Right lobe of liver (tissue), 4 donors: ENCODE measurements at regions not wholly inside any gene's neighbourhood (a gene's known extent, or its start where the extent isn't known, plus 50 kb on each side); places are given as distances from the start of the nearest gene placed in this dataset.

Experiments used
- POLR2A ChIP-seq: fragments of 450-650 bp; IDR thresholded peaks from one replicate; pipeline ENCODE4 v1.6.1; 2017; ENCODE audit warnings: antibody characterized with exemption, mild to moderate bottlenecking
- TF ChIP-seq, protein P1 (sequence below), 4 donors: fragments of 200-600 bp in 3 of 4; fragments of 450-650 bp in 1 of 4; IDR thresholded peaks; one replicate each; pipeline versions ENCODE4 v1.5.1 to v1.8.0; 2016 to 2022; ENCODE audit warnings: antibody characterized with exemption in 4 of 4, mild to moderate bottlenecking in 2 of 4
- donor health status: DM: no; HTN: no; CAD: no.
- donor health status: DM: no; HTN: no; CAD: no.
- donor health status: DM: no; HTN: yes; CAD: no.

DNA sequence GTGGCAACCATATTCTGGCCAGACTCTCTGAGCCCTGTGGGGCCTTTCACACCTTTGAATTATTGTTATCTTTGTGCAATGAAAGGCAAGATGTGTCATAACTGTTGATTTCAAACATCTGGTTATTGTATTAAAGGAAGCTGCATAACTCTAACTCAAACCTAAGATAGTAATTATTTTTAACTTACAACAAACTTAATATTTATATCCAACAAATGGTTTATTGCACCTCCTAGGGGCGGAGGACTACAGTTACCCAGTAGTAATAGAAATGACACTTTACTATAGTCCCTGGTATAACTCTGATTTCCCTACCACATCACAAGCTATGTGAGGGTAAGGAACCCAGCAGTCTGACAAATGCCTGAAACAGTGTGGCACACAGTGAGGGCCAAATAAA is 363.9 kb upstream of the SUCLG2 start:
- TF ChIP-seq, protein P1, sequence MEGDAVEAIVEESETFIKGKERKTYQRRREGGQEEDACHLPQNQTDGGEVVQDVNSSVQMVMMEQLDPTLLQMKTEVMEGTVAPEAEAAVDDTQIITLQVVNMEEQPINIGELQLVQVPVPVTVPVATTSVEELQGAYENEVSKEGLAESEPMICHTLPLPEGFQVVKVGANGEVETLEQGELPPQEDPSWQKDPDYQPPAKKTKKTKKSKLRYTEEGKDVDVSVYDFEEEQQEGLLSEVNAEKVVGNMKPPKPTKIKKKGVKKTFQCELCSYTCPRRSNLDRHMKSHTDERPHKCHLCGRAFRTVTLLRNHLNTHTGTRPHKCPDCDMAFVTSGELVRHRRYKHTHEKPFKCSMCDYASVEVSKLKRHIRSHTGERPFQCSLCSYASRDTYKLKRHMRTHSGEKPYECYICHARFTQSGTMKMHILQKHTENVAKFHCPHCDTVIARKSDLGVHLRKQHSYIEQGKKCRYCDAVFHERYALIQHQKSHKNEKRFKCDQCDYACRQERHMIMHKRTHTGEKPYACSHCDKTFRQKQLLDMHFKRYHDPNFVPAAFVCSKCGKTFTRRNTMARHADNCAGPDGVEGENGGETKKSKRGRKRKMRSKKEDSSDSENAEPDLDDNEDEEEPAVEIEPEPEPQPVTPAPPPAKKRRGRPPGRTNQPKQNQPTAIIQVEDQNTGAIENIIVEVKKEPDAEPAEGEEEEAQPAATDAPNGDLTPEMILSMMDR (IDR thresholded peaks at IDR 0.05): peak in 2 of 4 donors; percentile 9 to 10
- TF ChIP-seq POLR2A: no peak
